ENCODE measurements at regions not wholly inside any gene's neighbourhood (a gene's known extent, or its start where the extent isn't known, plus 50 kb on each side); places are given as distances from the start of the nearest gene placed in this dataset.

DNA sequence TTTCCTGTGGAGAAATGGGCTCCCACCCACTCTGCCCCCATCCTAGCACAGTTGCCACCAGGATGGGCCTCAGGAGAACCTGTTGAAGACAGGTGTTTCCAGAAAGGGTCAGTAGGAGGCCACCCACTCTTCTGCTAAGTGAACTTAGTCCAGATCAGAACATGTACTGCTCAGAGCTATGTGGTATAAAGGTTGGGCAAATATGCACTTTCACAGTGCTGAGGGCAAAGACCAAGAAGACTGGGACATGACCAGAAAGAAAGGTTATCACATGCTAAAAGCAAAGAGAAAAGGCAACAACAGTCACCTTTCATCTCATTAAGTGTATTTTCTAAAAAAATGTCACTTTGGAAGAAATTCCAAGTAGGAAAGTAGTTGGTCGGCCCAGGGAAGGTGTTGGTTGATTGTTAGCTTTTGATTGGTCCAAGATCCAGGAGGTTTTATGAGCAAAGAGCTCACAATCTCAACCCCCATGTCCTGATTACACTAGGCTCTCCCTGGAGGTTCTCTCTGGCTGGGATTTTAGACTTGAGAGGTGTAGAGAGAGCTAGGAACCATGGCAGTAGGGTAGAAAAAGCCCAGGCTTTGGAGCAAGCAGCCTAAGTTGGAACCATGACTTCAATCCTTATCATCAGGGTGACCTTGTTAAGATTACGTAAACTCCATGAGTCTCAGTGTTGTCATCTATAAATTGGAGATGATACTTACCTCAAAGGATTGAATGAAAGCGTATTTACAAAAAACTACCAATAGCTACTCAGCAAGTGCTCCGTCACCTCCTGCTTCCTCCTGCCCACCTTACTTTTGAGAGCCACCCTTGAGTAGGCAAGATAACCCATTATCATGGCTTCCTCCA lies 102.6 kb downstream of the GLUL start (continued):
- TF ChIP-seq ZNF239 (CRISPR knock-in tag; IDR thresholded peaks at IDR 0.05) (no peak), CEBPG (CRISPR knock-in tag; IDR thresholded peaks at IDR 0.05) (no peak), CEBPG (tag; conservative IDR thresholded peaks at IDR 0.05 in 1 of 2, IDR thresholded peaks at IDR 0.05 in 1 of 2) (peak in 1 of 2 experiments; percentile 34; a peak in 1 of 4 replicates), CTCFL (IDR thresholded peaks at IDR 0.05; ENCODE audit: borderline replicate concordance, insufficient read depth, low read depth, low read length, poor library complexity, severe bottlenecking) (no peak), SMARCA4 (IDR thresholded peaks at IDR 0.05) (0 out of 2 replicates have a peak, but pooled peaks have one; percentile 9), DNMT1 (IDR thresholded peaks at IDR 0.05) (no peak), MLX (CRISPR knock-in tag; conservative IDR thresholded peaks at IDR 0.05) (no peak), COPS2 (conservative IDR thresholded peaks at IDR 0.05) (no peak)

All from K562 (cell line).